HG02610 (cell line): ENCODE measurements at regions not wholly inside any gene's neighbourhood (a gene's known extent, or its start where the extent isn't known, plus 50 kb on each side); places are given as distances from the start of the nearest gene placed in this dataset.

Source experiments
- ATAC-seq: cut with Tn5 transposase; IDR thresholded peaks from one replicate; pipeline ENCODE4 v1.9.1; 2021; ENCODE audit warnings: mild to moderate bottlenecking, moderate library complexity; ENCODE audit not compliant: unreplicated experiment

GRCh38 chr2:12300019-12300602 is 416.6 kb upstream of the TRIB2 start:
- ATAC-seq = no peak

GRCh38 chr2:12300927-12301326 is 415.8 kb upstream of the TRIB2 start:
- ATAC-seq = no peak

GRCh38 chr2:12302140-12302539 is 414.6 kb upstream of the TRIB2 start:
- no peak for ATAC-seq

GRCh38 chr2:12302691-12303090 is 414.0 kb upstream of the TRIB2 start:
- no peak for ATAC-seq

GRCh38 chr2:12303181-12304030 is 413.3 kb upstream of the TRIB2 start:
- ATAC-seq = peak; percentile 70

- no peak for ATAC-seq
Observed at GRCh38 chr2:12304564-12305171, 412.1 kb upstream of the TRIB2 start.

GRCh38 chr2:12305931-12306330 is 410.8 kb upstream of the TRIB2 start:
- no peak for ATAC-seq

- no peak for ATAC-seq
Observed at GRCh38 chr2:12310399-12310798, 406.3 kb upstream of the TRIB2 start.

GRCh38 chr2:12313445-12314126 is 403.1 kb upstream of the TRIB2 start:
- ATAC-seq = no peak

GRCh38 chr2:12314127-12314760 is 402.5 kb upstream of the TRIB2 start:
- ATAC-seq = no peak

GRCh38 chr2:12315224-12315623 is 401.5 kb upstream of the TRIB2 start:
- no peak for ATAC-seq

- no peak for ATAC-seq
Observed at GRCh38 chr2:12316476-12316875, 400.3 kb upstream of the TRIB2 start.

- ATAC-seq = no peak
Observed at GRCh38 chr2:12317286-12317685, 399.4 kb upstream of the TRIB2 start.

- ATAC-seq = no peak
Observed at GRCh38 chr2:12317814-12318426, 398.8 kb upstream of the TRIB2 start.

GRCh38 chr2:12318427-12319057 is 398.2 kb upstream of the TRIB2 start:
- no peak for ATAC-seq

GRCh38 chr2:12320027-12320734 is 396.6 kb upstream of the TRIB2 start:
- ATAC-seq = no peak

GRCh38 chr2:12320991-12321641 is 395.6 kb upstream of the TRIB2 start:
- ATAC-seq = no peak

GRCh38 chr2:12321886-12322285 is 394.9 kb upstream of the TRIB2 start:
- no peak for ATAC-seq

- ATAC-seq = no peak
Observed at GRCh38 chr2:12325806-12326205, 390.9 kb upstream of the TRIB2 start.
